DMS 273 (cell line): ENCODE measurements at regions not wholly inside any gene's neighbourhood (a gene's known extent, or its start where the extent isn't known, plus 50 kb on each side); places are given as distances from the start of the nearest gene placed in this dataset.

ENCODE experiments used
- DNase-seq: peaks from one replicate; lab custom pipeline; 2025; ENCODE audit not compliant: unreplicated experiment; lab: John Stamatoyannopoulos, UW

DNA sequence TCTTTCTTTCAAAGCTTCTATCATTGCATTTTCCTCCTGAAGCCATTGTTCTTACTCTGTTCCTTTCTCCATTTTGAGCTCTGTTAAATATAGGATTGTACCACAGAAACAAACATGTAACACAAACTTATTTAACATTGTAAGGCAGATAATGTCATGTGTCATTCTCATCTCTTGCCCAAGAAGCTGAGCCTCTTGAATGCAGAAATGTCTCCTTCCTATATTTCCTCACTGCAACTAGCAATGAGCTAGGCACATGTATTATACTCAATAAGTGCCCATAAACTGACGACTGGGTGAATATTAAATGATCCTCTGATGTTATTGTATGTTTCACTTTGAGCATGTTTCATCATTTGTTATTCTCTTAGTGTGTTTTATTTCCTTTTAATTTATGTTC is 56.7 kb upstream of the SLC7A11 start:
- DNase-seq, result no peak

DNA sequence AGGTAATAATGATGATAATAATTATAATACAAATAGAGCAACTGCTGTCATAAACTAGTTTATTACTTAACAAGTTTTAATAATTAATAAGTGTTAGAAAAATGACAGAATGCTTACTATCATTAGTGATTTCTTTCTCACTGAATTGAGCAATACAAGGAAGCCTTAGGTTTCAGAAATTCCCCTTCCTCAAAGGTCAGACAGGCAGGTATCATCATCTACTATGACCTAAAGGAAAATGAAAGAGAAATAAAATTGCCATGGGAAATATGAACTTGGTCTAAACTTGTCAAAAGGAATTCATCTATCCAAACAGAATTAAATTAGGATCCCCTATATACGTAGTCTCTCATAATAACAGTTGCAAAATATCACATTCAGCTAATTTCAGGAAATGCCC is 56.3 kb upstream of the SLC7A11 start:
- no peak for DNase-seq

DNA sequence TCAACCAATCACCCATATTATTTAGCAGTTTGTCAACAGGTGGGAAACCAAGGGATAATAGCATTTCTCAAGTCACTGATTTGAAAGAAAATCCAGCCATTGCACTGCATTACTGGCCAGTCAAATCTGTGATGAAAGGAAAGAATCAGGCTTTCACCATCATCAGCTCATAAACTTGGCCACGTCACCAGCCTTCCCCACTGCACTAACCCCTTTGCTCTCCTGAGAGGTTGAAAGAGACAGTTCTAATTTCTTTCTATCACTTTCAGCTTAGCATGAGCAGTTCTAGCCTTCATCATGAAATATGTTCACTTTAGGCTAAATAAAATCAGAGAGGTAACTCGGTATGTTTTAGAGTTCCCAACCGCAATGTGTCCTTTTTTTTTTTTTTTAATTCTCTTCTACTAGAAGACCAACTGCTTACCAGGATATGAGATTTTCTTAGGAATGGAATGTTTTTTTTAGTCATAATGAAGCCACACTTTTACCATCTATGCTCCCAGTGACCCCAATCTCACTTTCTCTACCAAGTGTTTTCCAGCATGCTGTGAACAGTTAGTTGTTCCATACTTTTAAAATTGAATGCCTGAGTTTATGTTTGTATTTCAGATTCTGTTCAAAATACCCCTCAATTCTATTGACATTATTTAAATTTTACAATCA is 55.7 kb upstream of the SLC7A11 start:
- no peak for DNase-seq

DNA sequence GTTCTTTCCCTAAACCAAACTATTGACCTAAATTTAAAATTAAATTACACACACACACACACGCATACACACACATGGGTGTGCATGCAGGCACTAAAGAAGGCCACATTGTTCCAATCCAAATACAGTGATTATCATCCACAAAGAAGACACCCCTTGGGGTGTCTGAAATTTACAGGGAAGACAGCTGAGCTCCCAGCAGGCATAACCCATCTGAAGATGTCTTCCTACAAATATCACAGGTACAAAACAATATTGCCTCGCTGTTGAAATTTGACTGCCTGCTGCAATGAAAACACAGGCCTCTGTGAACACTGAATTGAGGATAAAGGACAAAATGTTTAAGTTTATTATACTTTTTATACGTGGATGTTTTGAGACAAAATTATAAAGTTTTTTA is 50.2 kb upstream of the SLC7A11 start:
- DNase-seq, result no peak
